ENCODE measurements at regions not wholly inside any gene's neighbourhood (a gene's known extent, or its start where the extent isn't known, plus 50 kb on each side); places are given as distances from the start of the nearest gene placed in this dataset.

DNA sequence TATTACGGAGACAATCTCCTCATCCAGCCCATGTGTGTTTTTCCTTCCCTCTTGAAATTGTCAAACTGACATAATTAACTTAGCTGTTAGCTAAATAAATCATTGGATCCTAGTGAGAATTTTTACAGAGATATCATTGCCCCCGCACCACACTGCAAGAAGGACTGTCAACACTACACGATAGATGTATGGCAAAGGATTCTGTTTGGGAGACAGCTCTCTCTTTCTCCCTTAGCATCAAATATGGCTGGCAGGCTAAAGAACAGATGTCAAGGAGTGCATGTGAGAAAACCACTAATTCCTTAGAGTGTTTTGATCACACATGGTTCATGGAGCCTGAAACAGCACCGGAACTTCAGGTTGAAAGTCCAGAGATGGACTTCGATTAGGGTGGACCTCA, 136.8 kb downstream of the KCNA5 start:
- H3K4me3 ChIP-seq: no peak overlapping the region
- H3K27me3 ChIP-seq: no peaks in the 10 kb centered on the region
- DNase-seq: no peak
- no peaks in the 10 kb centered on the region for H3K9me3 ChIP-seq
- no peaks in the 10 kb centered on the region for H3K36me3 ChIP-seq

DNA sequence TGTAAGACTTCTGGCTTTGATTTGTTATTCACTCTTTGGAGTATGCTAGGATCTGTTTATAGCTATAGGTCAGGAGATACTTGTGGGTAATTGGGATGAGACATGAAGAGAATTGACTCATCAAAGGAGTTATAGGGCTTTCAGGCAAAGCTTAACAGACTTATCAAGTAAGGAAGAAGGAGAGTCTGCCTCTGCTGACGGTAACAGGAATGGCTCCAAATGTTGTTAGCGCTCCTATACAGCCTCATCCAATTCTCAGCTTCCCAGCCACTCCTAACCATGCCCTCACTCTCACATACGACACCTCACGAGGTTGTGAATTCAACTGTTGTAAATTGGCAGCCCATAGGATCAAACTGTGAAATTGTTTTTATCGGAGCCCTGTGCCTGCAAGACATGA, 140.5 kb downstream of the KCNA5 start:
- no peaks in the 10 kb centered on the region for H3K36me3 ChIP-seq
- no peaks in the 10 kb centered on the region for H3K9me3 ChIP-seq
- H3K4me3 ChIP-seq: no peak overlapping the region
- no peaks in the 10 kb centered on the region for H3K27me3 ChIP-seq
- no peak for DNase-seq

DNA sequence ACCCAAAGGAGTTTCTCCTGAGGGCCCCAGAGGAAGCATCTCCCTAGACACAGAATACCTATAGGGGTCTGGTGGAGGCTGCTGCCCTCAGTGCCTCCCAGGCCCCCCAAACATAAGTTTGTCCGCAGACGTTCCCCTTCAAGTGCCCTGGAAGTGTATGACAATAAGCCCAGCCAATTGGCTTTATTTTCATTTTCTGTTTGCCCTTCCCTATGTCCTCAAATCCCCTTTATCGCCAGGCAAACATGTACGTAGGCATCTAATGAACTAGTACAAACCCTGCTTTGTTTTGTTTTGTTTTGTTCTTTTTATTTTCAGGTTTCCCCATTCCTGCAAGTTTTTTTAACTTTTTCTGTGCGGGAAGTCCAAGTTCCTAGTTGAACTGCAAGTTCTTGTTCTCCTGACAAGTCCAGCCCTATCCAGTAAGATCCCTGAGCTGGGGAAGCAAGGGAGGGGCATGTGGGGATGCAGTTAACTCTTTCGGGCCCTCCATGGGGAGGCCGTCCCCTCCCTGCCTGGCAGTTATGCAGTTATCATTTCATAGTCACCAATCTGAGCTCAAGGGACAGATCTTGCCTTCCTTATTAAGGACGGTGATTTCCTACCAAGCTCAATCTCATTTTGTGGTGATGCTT, 141.9 kb downstream of the KCNA5 start:
- no peaks in the 10 kb centered on the region for H3K36me3 ChIP-seq
- no peaks in the 10 kb centered on the region for H3K27me3 ChIP-seq
- H3K4me3 ChIP-seq: no peak overlapping the region
- no peak for DNase-seq
- no peaks in the 10 kb centered on the region for H3K9me3 ChIP-seq

DNA sequence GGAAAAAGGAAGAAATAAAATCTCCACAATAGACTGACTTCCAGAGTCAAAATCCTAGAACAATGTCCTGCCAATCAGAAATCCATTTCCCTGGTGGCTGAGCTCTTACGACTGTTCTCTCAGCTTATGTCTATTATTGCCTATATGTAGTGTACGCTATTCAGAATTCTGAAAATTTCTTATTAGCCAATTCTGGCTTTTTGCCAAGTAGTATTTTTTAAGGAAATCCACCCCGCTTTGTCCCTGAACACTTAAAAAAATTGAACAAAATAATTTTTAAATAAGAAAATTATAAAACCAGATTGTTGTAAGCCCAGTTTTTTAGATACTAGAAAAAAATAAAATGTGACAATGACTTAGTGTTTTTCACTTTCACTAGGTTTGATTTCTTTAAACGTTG, 143.0 kb downstream of the KCNA5 start:
- Histone ChIP-seq H3K27me3 (no peaks in the 10 kb centered on the region), H3K9me3 (no peaks in the 10 kb centered on the region), H3K4me3 (no peak overlapping the region), H3K36me3 (no peaks in the 10 kb centered on the region)
- no peak for DNase-seq

DNA sequence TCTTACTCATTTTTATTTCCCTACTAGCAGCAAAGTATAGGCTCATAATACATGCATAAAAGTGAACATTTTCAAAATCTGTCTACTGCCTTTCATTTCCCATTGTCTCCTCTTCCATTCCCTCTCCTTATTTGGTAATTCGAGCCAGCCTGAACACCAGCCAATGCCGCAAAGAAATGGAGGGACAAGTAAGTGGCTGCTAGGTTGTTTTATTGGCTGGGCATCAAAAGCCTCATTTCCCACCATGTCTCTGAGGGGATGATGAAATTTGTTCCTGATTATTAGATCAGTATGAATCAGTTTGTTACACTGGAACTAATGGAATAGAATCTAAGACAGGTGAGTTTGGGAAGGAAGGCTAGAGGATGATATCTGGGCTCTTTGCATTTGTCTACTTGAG, 143.5 kb downstream of the KCNA5 start:
- Histone ChIP-seq H3K4me3 (no peak overlapping the region), H3K27me3 (no peaks in the 10 kb centered on the region), H3K9me3 (no peaks in the 10 kb centered on the region), H3K36me3 (no peaks in the 10 kb centered on the region)
- no peak for DNase-seq

DNA sequence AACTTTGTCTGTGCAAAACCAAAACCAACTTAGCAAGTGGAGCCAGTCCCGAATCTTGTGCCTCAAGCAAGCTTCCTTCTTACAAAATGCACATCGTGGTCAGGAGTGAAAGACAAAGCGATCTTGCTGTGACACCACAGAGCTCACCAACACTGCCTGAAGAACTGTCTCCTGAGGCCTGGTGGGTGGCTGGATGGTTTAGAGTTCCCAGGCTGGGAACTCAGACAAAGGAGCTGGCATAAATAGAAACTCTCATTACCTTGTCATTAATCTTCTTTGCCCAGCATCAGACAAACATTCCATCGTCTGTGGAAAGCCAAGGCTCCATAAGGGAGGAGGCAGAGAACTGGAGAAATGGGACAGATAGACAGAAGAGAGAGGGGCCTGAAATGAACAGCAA, 144.8 kb downstream of the KCNA5 start:
- Histone ChIP-seq H3K27me3 (no peaks in the 10 kb centered on the region), H3K9me3 (no peaks in the 10 kb centered on the region), H3K36me3 (no peaks in the 10 kb centered on the region), H3K4me3 (no peak overlapping the region)
- no peak for DNase-seq

DNA sequence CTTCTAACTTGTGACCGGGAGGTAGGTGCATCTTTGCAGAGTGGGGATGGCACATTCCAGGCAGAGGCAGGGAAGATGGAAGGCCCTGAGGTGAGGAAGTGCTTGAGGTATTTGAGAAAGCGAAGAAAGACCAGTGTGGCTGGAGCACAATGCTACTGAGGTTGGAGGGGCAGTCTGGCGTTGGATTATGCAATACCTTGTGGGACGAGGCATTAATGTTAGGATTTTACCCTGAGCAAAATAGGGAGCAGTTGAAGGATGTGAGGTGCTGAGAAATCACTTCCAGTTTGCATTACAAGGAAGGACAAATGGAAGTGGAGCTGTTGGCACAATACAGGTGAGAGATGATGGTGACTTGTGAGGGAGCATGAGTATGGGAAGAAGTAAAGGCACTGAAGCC, 145.5 kb downstream of the KCNA5 start:
- H3K9me3 ChIP-seq: no peaks in the 10 kb centered on the region
- H3K36me3 ChIP-seq: no peaks in the 10 kb centered on the region
- DNase-seq: no peak
- no peak overlapping the region for H3K4me3 ChIP-seq
- no peaks in the 10 kb centered on the region for H3K27me3 ChIP-seq

DNA sequence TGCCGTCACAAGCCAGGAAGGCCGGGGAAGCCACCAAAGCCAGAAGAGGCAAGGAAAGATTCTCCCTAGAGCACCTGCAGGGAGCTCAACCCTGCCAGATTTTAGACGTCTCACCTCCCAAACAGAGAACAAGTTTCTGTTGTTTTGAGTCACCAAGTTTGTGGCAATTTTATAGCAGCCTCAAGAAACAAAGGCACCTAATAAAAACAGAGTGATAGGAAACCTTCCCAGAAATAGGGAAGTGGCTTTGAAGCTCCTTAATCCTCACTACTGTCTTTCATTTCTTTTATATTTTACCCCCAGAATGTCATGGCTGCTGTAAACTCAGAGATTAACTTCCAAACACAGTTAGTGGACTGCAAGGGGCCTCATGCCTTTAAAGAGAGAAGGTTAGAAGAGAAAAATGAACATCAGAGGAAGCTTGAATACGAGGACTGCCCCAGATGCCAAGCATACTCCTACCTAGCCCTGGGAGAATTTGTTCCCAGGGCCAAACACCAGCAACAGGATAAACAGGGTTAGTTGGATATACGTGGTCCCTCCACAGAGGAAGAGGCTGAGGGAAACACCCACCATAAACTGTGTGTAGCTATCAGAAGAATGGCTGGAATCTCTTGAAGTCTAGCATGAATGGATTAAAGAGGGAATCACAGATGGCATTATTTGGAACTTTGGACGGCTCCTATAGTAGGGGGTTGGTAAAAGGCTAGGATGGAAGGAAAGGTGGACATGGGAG, 148.3 kb downstream of the KCNA5 start:
- no peak for DNase-seq
- H3K4me3 ChIP-seq: no peak overlapping the region
- no peaks in the 10 kb centered on the region for H3K27me3 ChIP-seq
- H3K9me3 ChIP-seq: no peaks in the 10 kb centered on the region
- no peaks in the 10 kb centered on the region for H3K36me3 ChIP-seq

DNA sequence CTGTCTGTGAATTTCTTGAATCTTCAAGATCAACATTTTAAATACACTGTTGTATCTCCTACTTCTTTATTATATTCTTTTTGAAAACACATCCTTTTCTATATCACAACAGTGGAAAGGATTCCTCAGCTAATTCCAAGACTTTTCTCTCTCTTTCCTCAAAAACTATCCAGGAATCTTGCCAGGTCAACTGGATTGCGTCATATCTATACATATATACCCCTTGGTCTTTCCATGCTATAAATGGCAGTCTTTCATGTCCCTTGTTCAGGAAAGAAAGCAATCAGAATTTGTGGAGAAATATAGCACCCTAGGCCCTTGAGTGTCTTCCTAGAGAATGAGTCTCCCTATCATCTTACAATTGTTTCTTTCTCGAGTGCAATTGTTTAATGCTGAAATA, 149.0 kb downstream of the KCNA5 start:
- H3K9me3 ChIP-seq: no peaks in the 10 kb centered on the region
- no peaks in the 10 kb centered on the region for H3K27me3 ChIP-seq
- no peak for DNase-seq
- H3K4me3 ChIP-seq: no peak overlapping the region
- no peaks in the 10 kb centered on the region for H3K36me3 ChIP-seq

DNA sequence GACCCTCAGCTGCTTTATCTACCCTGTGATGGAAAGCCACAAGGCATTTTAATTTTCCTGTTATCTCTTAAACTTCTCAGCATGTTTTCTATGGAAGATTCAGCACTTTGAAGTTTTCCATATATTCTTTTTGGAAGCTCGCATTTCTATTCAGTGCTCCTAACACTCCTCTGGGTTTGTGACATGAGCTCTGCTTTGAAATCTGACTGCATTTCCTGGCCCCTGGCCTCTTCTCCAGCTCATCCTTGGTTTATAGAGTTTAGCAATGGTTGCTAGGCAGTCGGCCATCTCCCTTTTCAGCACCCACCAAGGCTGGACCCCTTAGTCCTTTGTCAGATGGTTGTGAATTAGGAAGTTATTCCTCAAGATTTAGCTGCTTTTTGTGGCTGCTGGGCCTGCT, 150.6 kb downstream of the KCNA5 start:
- no peak for DNase-seq
- Histone ChIP-seq H3K27me3 (no peaks in the 10 kb centered on the region), H3K9me3 (no peaks in the 10 kb centered on the region), H3K4me3 (no peak overlapping the region), H3K36me3 (no peaks in the 10 kb centered on the region)

DNA sequence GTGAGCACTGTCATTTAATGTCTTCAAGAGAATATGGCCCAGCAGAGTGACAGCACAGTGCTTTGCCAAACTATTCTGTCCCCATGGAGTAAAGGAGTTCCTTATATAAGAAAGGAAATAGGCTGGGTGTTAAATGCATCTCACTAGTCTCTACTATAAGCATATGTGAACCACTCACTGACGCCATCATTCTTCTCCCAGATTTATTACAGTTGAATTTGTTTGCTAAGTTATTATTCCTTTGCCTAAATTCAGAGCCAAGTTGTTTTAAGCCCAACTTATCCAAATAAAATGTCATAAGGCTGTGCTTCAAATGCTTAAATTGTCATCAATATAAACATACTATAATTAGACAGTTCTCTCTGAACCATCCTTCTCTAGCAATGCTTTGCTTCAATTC, 151.6 kb downstream of the KCNA5 start:
- Histone ChIP-seq H3K9me3 (no peaks in the 10 kb centered on the region), H3K27me3 (no peaks in the 10 kb centered on the region), H3K4me3 (no peak overlapping the region), H3K36me3 (no peaks in the 10 kb centered on the region)
- DNase-seq: no peak

DNA sequence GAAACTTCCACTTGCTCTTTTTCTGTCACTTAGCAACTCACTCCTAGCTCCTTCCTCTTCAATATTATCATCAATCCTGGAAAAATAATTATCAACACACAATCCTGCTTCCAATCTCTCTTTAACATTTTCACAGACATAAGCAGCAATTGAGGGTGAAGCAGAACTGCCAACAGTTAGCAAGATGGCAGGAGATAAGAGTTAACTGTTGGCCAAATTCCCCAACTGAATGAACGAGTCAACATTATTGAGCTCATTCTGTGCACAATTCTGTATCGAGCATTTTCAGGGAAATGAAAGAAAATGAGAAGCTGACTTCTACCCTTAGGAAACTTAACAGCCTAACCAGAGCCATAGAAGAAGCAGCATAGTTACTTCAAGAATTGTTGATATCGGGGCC, 152.0 kb downstream of the KCNA5 start:
- H3K9me3 ChIP-seq: no peaks in the 10 kb centered on the region
- H3K4me3 ChIP-seq: no peak overlapping the region
- H3K36me3 ChIP-seq: no peaks in the 10 kb centered on the region
- H3K27me3 ChIP-seq: no peaks in the 10 kb centered on the region
- no peak for DNase-seq

DNA sequence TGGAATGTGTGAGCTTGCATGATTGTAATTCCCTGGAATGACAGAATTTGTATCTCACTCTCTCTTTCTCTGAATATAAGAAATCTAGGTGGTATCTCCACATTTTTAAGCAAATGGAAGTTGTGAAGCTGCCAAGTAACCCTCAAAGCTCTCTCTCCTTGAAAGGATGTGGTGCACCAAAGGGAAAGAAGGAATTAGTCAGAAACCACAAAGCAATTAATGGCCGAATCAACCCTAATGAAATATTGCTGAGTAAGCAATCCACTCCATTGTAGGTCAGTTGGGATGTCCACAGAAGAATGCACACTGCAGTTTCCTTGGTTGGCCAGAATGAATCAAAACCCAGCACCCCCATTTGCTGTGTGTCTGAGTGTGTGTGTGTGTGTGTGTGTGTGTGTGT, 153.5 kb downstream of the KCNA5 start:
- no peaks in the 10 kb centered on the region for H3K36me3 ChIP-seq
- H3K27me3 ChIP-seq: no peaks in the 10 kb centered on the region
- no peaks in the 10 kb centered on the region for H3K9me3 ChIP-seq
- no peak for DNase-seq
- no peak overlapping the region for H3K4me3 ChIP-seq

DNA sequence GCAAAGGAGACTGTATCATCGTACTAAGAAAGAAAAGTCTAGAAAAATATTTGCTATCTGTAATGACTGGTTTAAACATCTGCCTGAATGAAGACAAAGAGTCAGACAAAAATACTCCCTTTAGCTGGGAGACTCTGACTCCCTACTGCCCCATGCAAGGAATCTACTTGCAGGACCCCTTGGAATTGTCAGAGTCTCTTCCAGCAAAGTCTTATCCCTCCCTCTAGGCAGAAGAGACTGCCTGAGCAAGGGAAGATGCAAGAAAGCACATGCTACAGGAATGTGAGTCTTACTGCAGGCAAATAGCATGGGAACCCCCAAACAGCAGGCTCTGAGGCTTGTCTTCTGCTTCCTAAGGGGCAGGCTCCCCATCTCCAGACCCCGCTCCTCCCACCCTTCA, 154.0 kb downstream of the KCNA5 start:
- no peaks in the 10 kb centered on the region for H3K36me3 ChIP-seq
- no peak overlapping the region for H3K4me3 ChIP-seq

DNA sequence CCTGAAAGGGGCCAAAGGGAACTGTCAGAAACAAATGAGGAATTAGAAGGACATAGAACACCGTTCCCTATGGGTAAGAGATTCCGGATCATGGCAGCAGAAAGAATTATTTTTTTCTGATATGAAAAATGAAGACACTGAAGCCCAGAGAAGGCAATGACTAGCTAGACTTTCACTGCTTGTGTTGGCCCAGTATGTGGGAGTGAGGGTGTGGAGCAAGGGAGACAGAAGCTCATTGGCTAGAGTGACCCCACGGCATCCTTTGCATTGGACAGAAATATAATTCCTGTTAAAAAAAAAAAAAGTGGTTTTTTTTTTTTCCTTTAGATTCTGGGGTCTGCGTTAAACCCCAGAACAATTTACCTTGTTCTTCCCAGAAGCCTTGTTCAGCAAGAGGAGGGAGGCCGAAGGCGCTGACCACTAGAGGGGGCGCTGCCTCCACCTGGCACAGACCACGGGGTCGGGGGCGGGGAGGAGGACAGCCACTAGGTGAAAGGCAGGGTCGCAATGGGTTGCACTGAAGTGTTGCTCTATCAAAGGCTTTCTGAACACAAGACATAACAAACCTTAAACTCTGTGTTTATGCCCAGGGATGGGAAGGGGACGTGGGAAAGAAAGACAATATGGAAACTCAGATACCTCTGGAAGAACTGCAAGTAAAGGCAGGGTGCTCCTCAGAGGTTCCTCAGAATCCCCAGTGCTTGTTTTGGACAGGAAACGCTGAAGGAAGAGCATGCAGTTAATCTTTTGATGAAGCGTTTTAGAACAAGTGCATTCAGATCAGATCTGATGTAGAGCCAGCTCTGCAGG, 156.8 kb downstream of the KCNA5 start:
- no peak overlapping the region for H3K4me3 ChIP-seq
- no peaks in the 10 kb centered on the region for H3K27me3 ChIP-seq
- H3K9me3 ChIP-seq: no peaks in the 10 kb centered on the region; the same call in 1 of the 2 replicates
- peak; percentile 48 for DNase-seq
- H3K36me3 ChIP-seq: no peaks in the 10 kb centered on the region

More for the DNA sequence above, 154.0 kb downstream of the KCNA5 start:
- no peak for DNase-seq
- Histone ChIP-seq H3K9me3 (no peaks in the 10 kb centered on the region), H3K27me3 (no peaks in the 10 kb centered on the region)

DNA sequence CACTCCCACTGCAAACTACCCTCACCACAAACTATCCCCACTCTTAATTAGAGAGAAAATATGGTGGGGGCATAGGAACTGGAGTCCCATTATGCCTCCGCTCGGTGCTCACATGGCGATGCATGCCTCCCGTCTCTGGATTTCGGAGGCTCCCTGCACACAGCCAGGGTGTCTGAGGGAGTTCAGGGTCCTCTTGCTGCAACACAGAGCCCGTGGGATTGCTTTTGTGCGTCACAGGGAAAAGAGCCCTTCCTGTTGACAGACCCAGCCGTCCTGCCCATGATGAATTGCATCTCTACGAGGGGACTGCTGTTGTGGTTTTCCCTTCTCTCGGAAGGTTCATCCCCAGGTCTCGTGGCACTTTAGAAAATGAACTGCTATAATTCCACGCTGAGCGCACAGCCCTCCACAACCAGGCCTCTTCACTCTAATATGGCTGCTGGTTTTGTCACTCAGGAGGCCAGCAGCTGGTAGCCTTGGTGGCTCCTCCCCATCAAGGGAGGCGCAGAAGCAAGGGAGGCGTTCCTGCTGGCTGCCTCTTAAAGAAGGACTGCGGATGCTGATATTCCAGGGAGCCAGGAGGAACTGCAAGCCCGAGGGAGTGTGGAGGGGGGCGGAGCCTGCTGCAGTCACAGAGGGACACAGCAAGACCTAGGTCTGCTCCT, 158.0 kb downstream of the KCNA5 start:
- Histone ChIP-seq H3K9me3 (no peaks in the 10 kb centered on the region; the same call in 1 of the 2 replicates), H3K36me3 (no peaks in the 10 kb centered on the region), H3K27me3 (no peaks in the 10 kb centered on the region), H3K4me3 (no peak overlapping the region)
- no peak for DNase-seq

DNA sequence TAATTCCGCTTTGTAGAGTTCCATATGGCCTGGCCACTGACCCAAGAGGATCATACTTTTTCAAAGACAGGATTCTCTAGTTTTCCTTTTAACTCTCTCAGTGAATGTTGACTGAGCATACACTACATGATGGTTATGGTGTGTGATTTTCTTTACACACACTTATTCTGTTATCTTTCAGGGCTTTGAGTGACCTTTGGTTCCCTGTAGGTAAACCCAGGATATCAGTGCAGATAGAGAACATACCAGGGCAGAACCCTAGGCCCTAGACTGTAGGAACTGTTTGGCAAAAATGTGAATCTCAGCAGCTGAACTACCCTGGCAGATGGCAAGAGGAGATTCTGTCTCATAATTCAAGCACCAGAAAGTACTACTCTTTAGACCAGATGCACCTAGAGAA, 159.6 kb downstream of the KCNA5 start:
- H3K27me3 ChIP-seq: no peaks in the 10 kb centered on the region
- no peaks in the 10 kb centered on the region for H3K36me3 ChIP-seq
- no peak for DNase-seq
- H3K9me3 ChIP-seq: no peaks in the 10 kb centered on the region; the same call in 1 of the 2 replicates
- H3K4me3 ChIP-seq: no peak overlapping the region
